ENCODE measurements at regions not wholly inside any gene's neighbourhood (a gene's known extent, or its start where the extent isn't known, plus 50 kb on each side); places are given as distances from the start of the nearest gene placed in this dataset.

DNA sequence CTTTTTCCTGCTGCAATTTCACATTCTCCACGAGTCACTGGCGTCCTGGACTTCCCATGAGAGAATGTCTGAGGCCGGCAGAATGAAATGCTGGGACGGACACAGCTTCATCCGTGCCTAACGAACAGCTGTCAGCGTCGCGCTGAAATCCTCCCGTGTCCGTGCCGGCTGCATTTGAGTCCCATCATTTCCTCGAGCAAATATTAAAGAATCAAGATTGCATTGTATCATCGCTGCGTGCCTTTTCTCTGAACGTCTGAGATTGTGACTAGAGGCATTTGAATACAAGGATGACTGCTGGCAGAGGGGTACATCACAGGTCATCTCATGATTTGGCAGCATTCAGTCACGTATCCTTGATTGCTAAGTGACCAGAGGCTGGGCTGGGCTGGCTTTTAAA, 279.9 kb downstream of the ASMT start:
- TF ChIP-seq, protein P1, sequence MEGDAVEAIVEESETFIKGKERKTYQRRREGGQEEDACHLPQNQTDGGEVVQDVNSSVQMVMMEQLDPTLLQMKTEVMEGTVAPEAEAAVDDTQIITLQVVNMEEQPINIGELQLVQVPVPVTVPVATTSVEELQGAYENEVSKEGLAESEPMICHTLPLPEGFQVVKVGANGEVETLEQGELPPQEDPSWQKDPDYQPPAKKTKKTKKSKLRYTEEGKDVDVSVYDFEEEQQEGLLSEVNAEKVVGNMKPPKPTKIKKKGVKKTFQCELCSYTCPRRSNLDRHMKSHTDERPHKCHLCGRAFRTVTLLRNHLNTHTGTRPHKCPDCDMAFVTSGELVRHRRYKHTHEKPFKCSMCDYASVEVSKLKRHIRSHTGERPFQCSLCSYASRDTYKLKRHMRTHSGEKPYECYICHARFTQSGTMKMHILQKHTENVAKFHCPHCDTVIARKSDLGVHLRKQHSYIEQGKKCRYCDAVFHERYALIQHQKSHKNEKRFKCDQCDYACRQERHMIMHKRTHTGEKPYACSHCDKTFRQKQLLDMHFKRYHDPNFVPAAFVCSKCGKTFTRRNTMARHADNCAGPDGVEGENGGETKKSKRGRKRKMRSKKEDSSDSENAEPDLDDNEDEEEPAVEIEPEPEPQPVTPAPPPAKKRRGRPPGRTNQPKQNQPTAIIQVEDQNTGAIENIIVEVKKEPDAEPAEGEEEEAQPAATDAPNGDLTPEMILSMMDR (conservative IDR thresholded peaks at IDR 0.05; ENCODE audit: low read length) = no peak
- TF ChIP-seq EZH2phosphoT487 (IDR thresholded peaks at IDR 0.05; ENCODE audit: borderline replicate concordance) = no peak

Data from Loucy (cell line).